Astrocyte (in vitro differentiated cells and primary cell): ENCODE measurements at regions not wholly inside any gene's neighbourhood (a gene's known extent, or its start where the extent isn't known, plus 50 kb on each side); places are given as distances from the start of the nearest gene placed in this dataset.

Experiments used
- DNase-seq: peaks from one replicate; pipeline ENCODE4 v3.0.0-alpha.2; 2010; ENCODE audit warnings: low read depth
- FAIRE-seq: peaks from 2 replicates; lab custom pipeline; 2011; peaks lifted over from hg19 to GRCh38; lab: Jason Lieb, UNC
- H2AFZ ChIP-seq: 2 replicates; pipeline ENCODE4 v1.6.0; 2012; ENCODE audit warnings: low read depth, low read length, inconsistent platforms
- H3K27ac ChIP-seq: 2 replicates; pipeline ENCODE4 v1.5.1; 2011; ENCODE audit warnings: low read depth, low read length, inconsistent platforms
- H3K27me3 ChIP-seq: 2 replicates; pipeline ENCODE4 v1.6.0; 2011; ENCODE audit warnings: low read length, inconsistent platforms; ENCODE audit not compliant: insufficient read depth
- H3K36me3 ChIP-seq: 2 replicates; pipeline ENCODE4 v1.5.1; 2011; ENCODE audit warnings: low read length, inconsistent platforms; ENCODE audit not compliant: insufficient read depth
- H3K4me1 ChIP-seq: 2 replicates; pipeline ENCODE4 v1.5.1; 2011; ENCODE audit warnings: low read length, inconsistent platforms; ENCODE audit not compliant: insufficient read depth
- H3K4me2 ChIP-seq: 2 replicates; pipeline ENCODE4 v1.6.0; 2012; ENCODE audit warnings: low read length, inconsistent platforms
- H3K4me3 ChIP-seq: 2 replicates; pipeline ENCODE4 v1.5.1; 2011; ENCODE audit warnings: low read depth, mild to moderate bottlenecking, low read length, inconsistent platforms; ENCODE audit not compliant: insufficient read depth
- H3K79me2 ChIP-seq: 2 replicates; pipeline ENCODE4 v1.6.0; 2012; ENCODE audit warnings: mild to moderate bottlenecking, low read length, inconsistent platforms; ENCODE audit not compliant: insufficient read depth
- H3K9ac ChIP-seq: 2 replicates; pipeline ENCODE4 v1.6.0; 2012; ENCODE audit warnings: mild to moderate bottlenecking, low read length, inconsistent platforms
- H3K9me3 ChIP-seq: 2 replicates; pipeline ENCODE4 v1.5.1; 2012; ENCODE audit warnings: low read depth, mild to moderate bottlenecking, low read length, inconsistent platforms; ENCODE audit not compliant: insufficient read depth
- H4K20me1 ChIP-seq: 2 replicates; pipeline ENCODE4 v1.6.0; 2012; ENCODE audit warnings: low read length, inconsistent platforms; ENCODE audit not compliant: insufficient read depth
- H3K27ac Mint-ChIP-seq: one replicate; pipeline ENCODE4 v1.8.0; 2021; ENCODE audit warnings: mild to moderate bottlenecking, mixed read lengths; ENCODE audit not compliant: unreplicated experiment
- H3K27me3 Mint-ChIP-seq: one replicate; pipeline ENCODE4 v1.8.0; 2021; ENCODE audit warnings: low read depth, mixed read lengths; ENCODE audit not compliant: unreplicated experiment
- H3K36me3 Mint-ChIP-seq: one replicate; pipeline ENCODE4 v1.8.0; 2021; ENCODE audit warnings: low read depth, mixed read lengths; ENCODE audit not compliant: unreplicated experiment
- H3K4me1 Mint-ChIP-seq: one replicate; pipeline ENCODE4 v1.8.0; 2021; ENCODE audit warnings: low read depth, mixed read lengths; ENCODE audit not compliant: unreplicated experiment
- H3K4me3 Mint-ChIP-seq: one replicate; pipeline ENCODE4 v1.8.0; 2021; ENCODE audit warnings: mild to moderate bottlenecking, moderate library complexity, mixed read lengths; ENCODE audit not compliant: unreplicated experiment
- H3K9me3 Mint-ChIP-seq: one replicate; pipeline ENCODE4 v1.8.0; 2021; ENCODE audit warnings: mild to moderate bottlenecking, mixed read lengths; ENCODE audit not compliant: unreplicated experiment
- EZH2 ChIP-seq: IDR thresholded peaks from 2 replicates; pipeline ENCODE4 v1.6.1; 2012; ENCODE audit warnings: mild to moderate bottlenecking, low read length, inconsistent platforms; ENCODE audit not compliant: insufficient read depth
- TF ChIP-seq, protein P1 (sequence below): IDR thresholded peaks from 2 replicates; pipeline ENCODE4 v1.5.1; 2011; ENCODE audit warnings: low read depth, mild to moderate bottlenecking, inconsistent platforms, low read length, moderate library complexity; ENCODE audit not compliant: insufficient read depth

- Histone ChIP-seq H3K9me3 (no peaks in the 10 kb centered on the region), H3K27ac (no peak overlapping the region), H4K20me1 (no peaks in the 10 kb centered on the region), H2AFZ (no peak overlapping the region), H3K79me2 (no peaks in the 10 kb centered on the region), H3K4me2 (no peak overlapping the region), H3K4me1 (no peaks in the 10 kb centered on the region), H3K27me3 (no peaks in the 10 kb centered on the region), H3K9ac (no peak overlapping the region), H3K4me3 (no peak overlapping the region), H3K36me3 (no peaks in the 10 kb centered on the region)
- no peak for FAIRE-seq
- TF ChIP-seq, protein P1, sequence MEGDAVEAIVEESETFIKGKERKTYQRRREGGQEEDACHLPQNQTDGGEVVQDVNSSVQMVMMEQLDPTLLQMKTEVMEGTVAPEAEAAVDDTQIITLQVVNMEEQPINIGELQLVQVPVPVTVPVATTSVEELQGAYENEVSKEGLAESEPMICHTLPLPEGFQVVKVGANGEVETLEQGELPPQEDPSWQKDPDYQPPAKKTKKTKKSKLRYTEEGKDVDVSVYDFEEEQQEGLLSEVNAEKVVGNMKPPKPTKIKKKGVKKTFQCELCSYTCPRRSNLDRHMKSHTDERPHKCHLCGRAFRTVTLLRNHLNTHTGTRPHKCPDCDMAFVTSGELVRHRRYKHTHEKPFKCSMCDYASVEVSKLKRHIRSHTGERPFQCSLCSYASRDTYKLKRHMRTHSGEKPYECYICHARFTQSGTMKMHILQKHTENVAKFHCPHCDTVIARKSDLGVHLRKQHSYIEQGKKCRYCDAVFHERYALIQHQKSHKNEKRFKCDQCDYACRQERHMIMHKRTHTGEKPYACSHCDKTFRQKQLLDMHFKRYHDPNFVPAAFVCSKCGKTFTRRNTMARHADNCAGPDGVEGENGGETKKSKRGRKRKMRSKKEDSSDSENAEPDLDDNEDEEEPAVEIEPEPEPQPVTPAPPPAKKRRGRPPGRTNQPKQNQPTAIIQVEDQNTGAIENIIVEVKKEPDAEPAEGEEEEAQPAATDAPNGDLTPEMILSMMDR: no peak
- no peak for TF ChIP-seq EZH2
- H3K4me3 Mint-ChIP-seq: no peak overlapping the region
- no peak for DNase-seq
- H3K27ac Mint-ChIP-seq: no peak overlapping the region
- H3K4me1 Mint-ChIP-seq: no peaks in the 10 kb centered on the region
- no peaks in the 10 kb centered on the region for H3K36me3 Mint-ChIP-seq
- H3K27me3 Mint-ChIP-seq: no peaks in the 10 kb centered on the region
- no peaks in the 10 kb centered on the region for H3K9me3 Mint-ChIP-seq
Measured at GRCh38 chr2:139478165-139478914, 698.1 kb upstream of the NXPH2 start.

- Histone ChIP-seq H3K4me3 (no peak overlapping the region), H4K20me1 (no peaks in the 10 kb centered on the region), H3K27me3 (no peaks in the 10 kb centered on the region), H3K4me1 (no peaks in the 10 kb centered on the region), H3K9ac (no peak overlapping the region), H3K27ac (no peak overlapping the region), H3K4me2 (no peak overlapping the region), H3K79me2 (no peaks in the 10 kb centered on the region), H3K9me3 (no peaks in the 10 kb centered on the region), H3K36me3 (no peaks in the 10 kb centered on the region), H2AFZ (no peak overlapping the region)
- DNase-seq (no peak), FAIRE-seq (no peak)
- Mint-ChIP-seq H3K4me1 (no peaks in the 10 kb centered on the region), H3K9me3 (no peaks in the 10 kb centered on the region), H3K36me3 (no peaks in the 10 kb centered on the region), H3K27me3 (no peaks in the 10 kb centered on the region), H3K4me3 (no peak overlapping the region), H3K27ac (no peak overlapping the region)
- TF ChIP-seq, protein P1: no peak
- no peak for TF ChIP-seq EZH2
Measured at GRCh38 chr2:139477618-139478017, 697.4 kb upstream of the NXPH2 start.

DNA sequence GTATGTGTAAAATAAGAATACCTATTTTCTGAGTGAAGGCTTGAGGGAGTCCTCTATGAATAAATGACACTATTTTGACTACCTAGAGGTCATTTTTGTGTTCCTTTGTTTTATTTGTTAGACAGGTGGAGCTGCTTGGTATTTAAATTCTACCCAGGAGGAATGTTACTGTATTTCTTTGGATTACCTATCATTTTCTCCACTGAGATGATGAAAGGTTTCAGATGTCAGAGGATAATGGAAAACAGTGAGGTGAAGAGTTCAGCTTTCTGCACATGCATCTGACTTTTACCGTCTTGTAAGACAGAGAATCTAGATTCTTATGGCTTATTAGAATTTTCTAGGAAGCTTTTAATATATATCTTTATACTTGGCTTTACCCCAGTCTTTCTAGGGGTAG, 689.8 kb upstream of the NXPH2 start:
- Histone ChIP-seq H3K27ac (no peak overlapping the region), H3K9me3 (no peaks in the 10 kb centered on the region), H3K27me3 (no peaks in the 10 kb centered on the region), H3K79me2 (no peaks in the 10 kb centered on the region), H3K4me1 (no peaks in the 10 kb centered on the region), H3K36me3 (no peaks in the 10 kb centered on the region), H2AFZ (no peak overlapping the region), H3K9ac (no peak overlapping the region), H4K20me1 (no peaks in the 10 kb centered on the region), H3K4me2 (no peak overlapping the region), H3K4me3 (no peak overlapping the region)
- Mint-ChIP-seq H3K9me3 (no peaks in the 10 kb centered on the region), H3K27me3 (no peaks in the 10 kb centered on the region), H3K4me1 (no peaks in the 10 kb centered on the region), H3K36me3 (no peaks in the 10 kb centered on the region), H3K4me3 (no peak overlapping the region), H3K27ac (no peak overlapping the region)
- TF ChIP-seq, protein P1: no peak
- no peak for TF ChIP-seq EZH2
- no peak for DNase-seq
- FAIRE-seq: no peak
